ENCODE measurements at regions not wholly inside any gene's neighbourhood (a gene's known extent, or its start where the extent isn't known, plus 50 kb on each side); places are given as distances from the start of the nearest gene placed in this dataset.

DNA sequence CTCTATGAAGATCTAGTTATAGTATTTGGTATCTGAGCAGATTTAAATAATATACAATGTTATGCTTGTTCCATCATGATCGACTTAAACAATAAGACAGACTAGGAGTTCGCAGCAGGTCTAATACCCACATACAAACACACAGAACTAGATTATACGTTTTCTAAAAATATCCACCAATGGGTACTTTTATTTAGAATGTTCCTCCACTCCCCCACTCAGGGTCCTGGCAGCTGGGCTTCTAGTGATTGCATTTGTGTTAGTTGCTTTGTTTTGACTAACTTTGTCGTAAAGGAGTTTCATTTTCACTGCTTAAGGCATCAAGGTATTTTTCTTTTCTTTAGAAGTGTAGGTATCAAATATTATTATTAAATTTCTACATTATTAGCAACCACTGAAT, 91.4 kb downstream of the RPRM start:
- TF ChIP-seq, protein P1, sequence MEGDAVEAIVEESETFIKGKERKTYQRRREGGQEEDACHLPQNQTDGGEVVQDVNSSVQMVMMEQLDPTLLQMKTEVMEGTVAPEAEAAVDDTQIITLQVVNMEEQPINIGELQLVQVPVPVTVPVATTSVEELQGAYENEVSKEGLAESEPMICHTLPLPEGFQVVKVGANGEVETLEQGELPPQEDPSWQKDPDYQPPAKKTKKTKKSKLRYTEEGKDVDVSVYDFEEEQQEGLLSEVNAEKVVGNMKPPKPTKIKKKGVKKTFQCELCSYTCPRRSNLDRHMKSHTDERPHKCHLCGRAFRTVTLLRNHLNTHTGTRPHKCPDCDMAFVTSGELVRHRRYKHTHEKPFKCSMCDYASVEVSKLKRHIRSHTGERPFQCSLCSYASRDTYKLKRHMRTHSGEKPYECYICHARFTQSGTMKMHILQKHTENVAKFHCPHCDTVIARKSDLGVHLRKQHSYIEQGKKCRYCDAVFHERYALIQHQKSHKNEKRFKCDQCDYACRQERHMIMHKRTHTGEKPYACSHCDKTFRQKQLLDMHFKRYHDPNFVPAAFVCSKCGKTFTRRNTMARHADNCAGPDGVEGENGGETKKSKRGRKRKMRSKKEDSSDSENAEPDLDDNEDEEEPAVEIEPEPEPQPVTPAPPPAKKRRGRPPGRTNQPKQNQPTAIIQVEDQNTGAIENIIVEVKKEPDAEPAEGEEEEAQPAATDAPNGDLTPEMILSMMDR (conservative IDR thresholded peaks at IDR 0.05; ENCODE audit: low read depth), result no peak
- no peak overlapping the region for H3K27ac ChIP-seq
- DNase-seq (ENCODE audit: low spot score), result no peak
- ChIA-PET POLR2A (ENCODE audit: low non-redundant PET) (no interaction called here), CTCF (interaction anchor here (0.7 kb wide), 1 partner anchor 18 kb away, joined by 3 read pairs; no protein-coding TSS in a partner anchor)

DNA sequence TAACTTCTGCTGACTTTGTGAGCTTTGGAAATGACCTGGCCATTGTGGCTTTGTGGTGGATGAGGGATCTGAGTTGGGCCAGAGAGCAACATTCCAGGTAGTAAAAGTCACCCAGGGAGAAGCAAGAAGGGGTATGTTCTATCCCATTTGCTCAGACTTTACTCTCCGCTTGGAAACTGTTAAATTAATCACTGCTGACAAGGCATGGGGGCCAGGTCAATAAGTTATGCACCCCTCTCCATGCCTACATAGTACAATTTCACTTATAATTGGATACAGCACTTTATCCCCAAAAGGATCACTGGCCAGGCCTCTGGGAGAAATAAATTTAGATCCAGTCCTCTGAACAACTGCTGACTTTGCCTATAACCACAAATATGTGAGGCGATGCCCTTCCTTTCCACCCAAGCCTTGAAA, 92.1 kb downstream of the RPRM start:
- ChIA-PET CTCF (interaction anchor here (0.6 to 1.0 kb wide), 3 partner anchors 17 to 200 kb away, joined by 3 to 4 read pairs (median 3); no protein-coding TSS in a partner anchor), POLR2A (ENCODE audit: low non-redundant PET) (no interaction called here)
- DNase-seq (ENCODE audit: low spot score), result no peak
- TF ChIP-seq, protein P1 (conservative IDR thresholded peaks at IDR 0.05; ENCODE audit: low read depth), result no peak
- no peak overlapping the region for H3K27ac ChIP-seq

DNA sequence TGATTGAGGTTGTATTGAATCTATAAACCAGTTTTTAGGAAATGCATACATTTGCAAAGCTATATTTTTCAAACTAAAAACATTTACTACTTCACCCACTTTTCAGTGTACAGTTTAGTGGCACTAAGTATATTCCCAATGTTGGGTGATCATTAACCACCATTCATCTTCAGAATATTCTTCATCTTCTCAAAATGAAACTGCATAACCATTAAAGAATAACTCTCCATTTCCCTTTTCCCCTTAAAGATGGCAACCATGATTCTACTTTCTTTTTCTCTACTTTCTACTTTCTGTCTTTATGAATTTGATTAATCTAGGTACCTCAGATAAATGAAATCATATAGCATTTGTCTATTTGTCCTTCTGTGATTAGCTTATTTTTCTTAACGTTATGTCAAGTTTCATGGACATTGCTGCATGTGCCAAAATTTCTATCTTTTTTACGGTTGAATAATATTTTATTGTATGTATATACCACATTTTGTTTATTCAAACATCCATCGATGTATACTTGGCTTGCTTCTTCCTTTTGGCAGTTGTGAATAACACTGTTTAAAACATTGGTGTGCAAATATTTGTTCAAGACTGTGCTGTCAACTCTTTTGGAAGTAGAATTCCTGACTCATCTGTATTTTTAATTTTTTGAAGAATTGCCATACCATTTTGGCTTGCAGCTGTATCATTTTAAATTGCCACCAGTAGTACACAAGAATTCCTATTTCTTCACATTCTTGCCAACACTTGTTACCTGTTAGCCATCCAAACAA, 104.9 kb downstream of the RPRM start:
- POLR2A ChIA-PET (ENCODE audit: low non-redundant PET), result no interaction called here
- H3K27ac ChIP-seq, result no peak overlapping the region
- no peak for DNase-seq (ENCODE audit: low spot score)
- TF ChIP-seq, protein P1 (conservative IDR thresholded peaks at IDR 0.05; ENCODE audit: low read depth), result no peak
- CTCF ChIA-PET, result no interaction called here

DNA sequence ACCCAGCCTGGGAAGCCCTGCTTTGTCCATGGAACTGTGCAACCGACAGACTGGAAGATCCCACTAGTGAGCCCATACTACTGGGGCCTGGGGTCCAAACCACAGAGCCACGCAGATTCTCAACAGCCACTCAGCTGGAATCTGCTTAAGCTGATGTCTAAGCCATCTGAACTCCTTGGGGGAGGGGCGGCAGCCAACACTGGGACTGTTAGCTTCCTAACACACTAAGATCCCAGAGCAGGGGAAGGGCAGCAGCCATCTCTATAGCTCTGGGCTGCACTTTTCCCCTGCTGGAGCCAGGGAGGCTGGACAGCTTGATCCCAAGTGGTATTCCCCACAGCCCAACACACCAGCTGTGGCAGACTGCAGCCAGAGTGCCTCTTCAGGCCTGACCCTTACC, 118.3 kb downstream of the RPRM start:
- ChIA-PET CTCF (no interaction called here), POLR2A (ENCODE audit: low non-redundant PET) (no interaction called here)
- no peak for DNase-seq (ENCODE audit: low spot score)
- no peak overlapping the region for H3K27ac ChIP-seq
- TF ChIP-seq, protein P1 (conservative IDR thresholded peaks at IDR 0.05; ENCODE audit: low read depth), result no peak

DNA sequence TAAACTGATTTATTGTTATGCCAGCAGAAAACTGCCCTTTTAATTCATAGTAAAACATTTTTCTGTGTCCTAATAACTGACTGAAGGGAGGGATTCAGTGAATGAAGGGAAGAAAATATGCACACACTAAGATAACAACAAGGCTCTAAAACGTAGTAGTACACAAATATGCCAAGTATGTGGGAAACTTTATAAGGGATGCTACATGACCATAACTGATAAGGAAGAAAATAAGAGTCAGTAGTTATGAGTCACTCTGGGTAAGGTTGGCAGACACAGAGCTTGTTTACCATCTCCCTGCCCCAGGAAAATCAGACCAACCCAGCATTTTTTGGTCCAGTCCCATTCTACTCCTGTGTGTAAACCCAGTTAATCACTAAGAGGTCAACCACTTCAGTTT, 124.2 kb downstream of the RPRM start:
- TF ChIP-seq, protein P1 (conservative IDR thresholded peaks at IDR 0.05; ENCODE audit: low read depth), result no peak
- no peak overlapping the region for H3K27ac ChIP-seq
- DNase-seq (ENCODE audit: low spot score), result no peak
- POLR2A ChIA-PET (ENCODE audit: low non-redundant PET), result no interaction called here
- CTCF ChIA-PET, result no interaction called here

DNA sequence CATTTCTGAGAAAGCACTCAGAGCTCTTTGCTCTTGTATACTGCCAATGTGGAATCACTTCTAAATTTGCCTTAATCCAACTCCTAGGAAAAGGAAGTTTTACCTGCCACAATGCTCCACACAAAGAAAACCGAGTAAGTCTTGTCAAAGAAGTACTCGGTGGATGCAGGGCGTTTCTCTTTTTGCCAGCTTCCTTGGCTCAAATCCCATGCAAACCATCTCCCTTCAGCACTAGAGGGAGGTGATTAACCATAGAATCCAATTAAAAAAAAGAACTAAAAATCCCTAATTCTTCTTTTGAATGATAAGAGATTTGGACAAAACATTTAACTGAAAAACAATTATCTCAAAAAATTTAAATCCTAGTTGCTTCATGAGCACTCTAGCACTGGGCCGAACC, 129.0 kb downstream of the RPRM start:
- no peak for DNase-seq (ENCODE audit: low spot score)
- TF ChIP-seq, protein P1 (conservative IDR thresholded peaks at IDR 0.05; ENCODE audit: low read depth), result no peak
- H3K27ac ChIP-seq, result no peak overlapping the region
- CTCF ChIA-PET, result interaction anchor here (0.6 kb wide), 1 partner anchor 1061 kb away, joined by 5 read pairs; no protein-coding TSS in a partner anchor
- POLR2A ChIA-PET (ENCODE audit: low non-redundant PET), result no interaction called here

Measured in RWPE1 (cell line).